K562 (cell line): ENCODE measurements at regions not wholly inside any gene's neighbourhood (a gene's known extent, or its start where the extent isn't known, plus 50 kb on each side); places are given as distances from the start of the nearest gene placed in this dataset.

ENCODE experiments used
- DIDO1 ChIP-seq: fragments of 450-650 bp; IDR thresholded peaks from 2 replicates; pipeline ENCODE4 v1.6.1; 2016; ENCODE audit warnings: low read depth, missing biosample characterization, missing genetic modification characterization
- NEUROD1 ChIP-seq: fragments of 150-350 bp; IDR thresholded peaks from 2 replicates; pipeline ENCODE4 v1.6.1; 2014; ENCODE audit warnings: borderline replicate concordance, low read length, low read depth; ENCODE audit not compliant: partially characterized antibody
- POLR2AphosphoS5 ChIP-seq: IDR thresholded peaks from 2 replicates; pipeline ENCODE4 v1.6.1; 2011; ENCODE audit warnings: mild to moderate bottlenecking, low read depth, low read length, moderate library complexity; ENCODE audit not compliant: control insufficient read depth, insufficient read depth
- RCOR1 ChIP-seq, 2 experiments: IDR thresholded peaks; 2 replicates each; pipeline ENCODE4 v1.6.1; 2012; ENCODE audit warnings: low read depth in 2 of 2, low read length in 2 of 2, borderline replicate concordance in 1 of 2, improper control_type of control experiment in 1 of 2
- ZNF140 ChIP-seq: fragments of 250-450 bp; sonication (Bioruptor Pico); IDR thresholded peaks from 2 replicates; pipeline ENCODE4 v1.8.0; 2021; ENCODE audit warnings: moderate library complexity, mild to moderate bottlenecking, inconsistent platforms
- ZNF57 ChIP-seq: fragments of 450-650 bp; formaldehyde crosslinking; IDR thresholded peaks from 2 replicates; pipeline ENCODE4 v1.4.0; 2020; ENCODE audit warnings: mild to moderate bottlenecking, moderate library complexity
- TF ChIP-seq, protein P1 (sequence below): IDR thresholded peaks from 3 replicates; pipeline ENCODE4 v1.6.1; 2011; ENCODE audit warnings: borderline replicate concordance, mild to moderate bottlenecking, moderate library complexity; ENCODE audit not compliant: insufficient read length; ENCODE audit errors: extremely low read depth
- TF ChIP-seq, protein P2 (sequence below), 3 experiments: IDR thresholded peaks in 2 of 3; conservative IDR thresholded peaks in 1 of 3; 2 replicates each; pipeline ENCODE4 v1.5.1; 2011 to 2012; ENCODE audit warnings: low read length in 3 of 3, mild to moderate bottlenecking in 3 of 3, control low read depth in 2 of 3, improper control_type of control experiment in 1 of 3, inconsistent platforms in 1 of 3, low read depth in 1 of 3, mixed read lengths in 1 of 3, moderate library complexity in 1 of 3; ENCODE audit not compliant: insufficient read depth in 2 of 3
- TF ChIP-seq, protein P3 (sequence below): sonication (generic); formaldehyde crosslinking; IDR thresholded peaks from 2 replicates; pipeline ENCODE4 v1.8.0; 2022; ENCODE audit warnings: mild to moderate bottlenecking, low read depth, missing genetic modification reagents
- TF ChIP-seq, protein P4 (sequence below): sonication (generic); formaldehyde crosslinking; IDR thresholded peaks from 2 replicates; pipeline ENCODE4 v1.8.0; 2022; ENCODE audit warnings: mild to moderate bottlenecking, missing genetic modification reagents
- TF ChIP-seq, protein P5 (sequence below): sonication (generic); formaldehyde crosslinking; IDR thresholded peaks from 2 replicates; pipeline ENCODE4 v1.8.0; 2022; ENCODE audit warnings: mild to moderate bottlenecking, missing genetic modification reagents

DNA sequence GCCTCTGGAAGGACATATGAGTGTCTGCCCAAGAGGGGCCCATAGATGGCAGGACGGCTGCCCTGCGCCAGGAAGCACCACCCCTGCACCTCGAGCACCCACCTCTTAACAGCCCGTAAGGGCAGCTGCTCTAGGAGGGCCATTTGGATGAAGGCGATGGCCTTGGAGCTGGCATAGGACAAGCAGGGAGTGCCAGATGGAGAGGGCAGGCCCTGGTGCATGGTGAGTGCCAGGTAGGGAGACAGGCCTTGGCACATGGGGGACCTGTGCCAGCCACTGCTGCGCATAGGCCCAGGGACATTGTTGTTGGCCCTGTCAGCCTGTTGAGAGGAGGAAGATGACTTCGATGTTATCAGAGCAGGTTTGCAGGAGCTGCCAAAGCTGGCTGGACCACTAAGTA lies 134.2 kb downstream of the SLC25A46 start:
- TF ChIP-seq ZNF140 (CRISPR knock-in tag) (no peak), NEUROD1 (no peak), ZNF57 (CRISPR knock-in tag) (no peak), RCOR1 (IDR thresholded peaks at IDR 0.05; ENCODE audit: borderline replicate concordance in 1 of 2, low read depth in 2 of 2, low read length in 2 of 2) (no peak), POLR2AphosphoS5 (no peak), DIDO1 (tag) (no peak)
- TF ChIP-seq, protein P1, sequence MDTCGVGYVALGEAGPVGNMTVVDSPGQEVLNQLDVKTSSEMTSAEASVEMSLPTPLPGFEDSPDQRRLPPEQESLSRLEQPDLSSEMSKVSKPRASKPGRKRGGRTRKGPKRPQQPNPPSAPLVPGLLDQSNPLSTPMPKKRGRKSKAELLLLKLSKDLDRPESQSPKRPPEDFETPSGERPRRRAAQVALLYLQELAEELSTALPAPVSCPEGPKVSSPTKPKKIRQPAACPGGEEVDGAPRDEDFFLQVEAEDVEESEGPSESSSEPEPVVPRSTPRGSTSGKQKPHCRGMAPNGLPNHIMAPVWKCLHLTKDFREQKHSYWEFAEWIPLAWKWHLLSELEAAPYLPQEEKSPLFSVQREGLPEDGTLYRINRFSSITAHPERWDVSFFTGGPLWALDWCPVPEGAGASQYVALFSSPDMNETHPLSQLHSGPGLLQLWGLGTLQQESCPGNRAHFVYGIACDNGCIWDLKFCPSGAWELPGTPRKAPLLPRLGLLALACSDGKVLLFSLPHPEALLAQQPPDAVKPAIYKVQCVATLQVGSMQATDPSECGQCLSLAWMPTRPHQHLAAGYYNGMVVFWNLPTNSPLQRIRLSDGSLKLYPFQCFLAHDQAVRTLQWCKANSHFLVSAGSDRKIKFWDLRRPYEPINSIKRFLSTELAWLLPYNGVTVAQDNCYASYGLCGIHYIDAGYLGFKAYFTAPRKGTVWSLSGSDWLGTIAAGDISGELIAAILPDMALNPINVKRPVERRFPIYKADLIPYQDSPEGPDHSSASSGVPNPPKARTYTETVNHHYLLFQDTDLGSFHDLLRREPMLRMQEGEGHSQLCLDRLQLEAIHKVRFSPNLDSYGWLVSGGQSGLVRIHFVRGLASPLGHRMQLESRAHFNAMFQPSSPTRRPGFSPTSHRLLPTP = no peak
- TF ChIP-seq, protein P2, sequence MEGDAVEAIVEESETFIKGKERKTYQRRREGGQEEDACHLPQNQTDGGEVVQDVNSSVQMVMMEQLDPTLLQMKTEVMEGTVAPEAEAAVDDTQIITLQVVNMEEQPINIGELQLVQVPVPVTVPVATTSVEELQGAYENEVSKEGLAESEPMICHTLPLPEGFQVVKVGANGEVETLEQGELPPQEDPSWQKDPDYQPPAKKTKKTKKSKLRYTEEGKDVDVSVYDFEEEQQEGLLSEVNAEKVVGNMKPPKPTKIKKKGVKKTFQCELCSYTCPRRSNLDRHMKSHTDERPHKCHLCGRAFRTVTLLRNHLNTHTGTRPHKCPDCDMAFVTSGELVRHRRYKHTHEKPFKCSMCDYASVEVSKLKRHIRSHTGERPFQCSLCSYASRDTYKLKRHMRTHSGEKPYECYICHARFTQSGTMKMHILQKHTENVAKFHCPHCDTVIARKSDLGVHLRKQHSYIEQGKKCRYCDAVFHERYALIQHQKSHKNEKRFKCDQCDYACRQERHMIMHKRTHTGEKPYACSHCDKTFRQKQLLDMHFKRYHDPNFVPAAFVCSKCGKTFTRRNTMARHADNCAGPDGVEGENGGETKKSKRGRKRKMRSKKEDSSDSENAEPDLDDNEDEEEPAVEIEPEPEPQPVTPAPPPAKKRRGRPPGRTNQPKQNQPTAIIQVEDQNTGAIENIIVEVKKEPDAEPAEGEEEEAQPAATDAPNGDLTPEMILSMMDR (IDR thresholded peaks at IDR 0.05 in 2 of 3, conservative IDR thresholded peaks at IDR 0.05 in 1 of 3; ENCODE audit: insufficient read depth in 2 of 3, low read depth in 1 of 3, low read length in 3 of 3) = no peak
- TF ChIP-seq, protein P3, sequence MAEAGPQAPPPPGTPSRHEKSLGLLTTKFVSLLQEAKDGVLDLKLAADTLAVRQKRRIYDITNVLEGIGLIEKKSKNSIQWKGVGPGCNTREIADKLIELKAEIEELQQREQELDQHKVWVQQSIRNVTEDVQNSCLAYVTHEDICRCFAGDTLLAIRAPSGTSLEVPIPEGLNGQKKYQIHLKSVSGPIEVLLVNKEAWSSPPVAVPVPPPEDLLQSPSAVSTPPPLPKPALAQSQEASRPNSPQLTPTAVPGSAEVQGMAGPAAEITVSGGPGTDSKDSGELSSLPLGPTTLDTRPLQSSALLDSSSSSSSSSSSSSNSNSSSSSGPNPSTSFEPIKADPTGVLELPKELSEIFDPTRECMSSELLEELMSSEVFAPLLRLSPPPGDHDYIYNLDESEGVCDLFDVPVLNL (CRISPR knock-in tag) = no peak
- TF ChIP-seq, protein P4, sequence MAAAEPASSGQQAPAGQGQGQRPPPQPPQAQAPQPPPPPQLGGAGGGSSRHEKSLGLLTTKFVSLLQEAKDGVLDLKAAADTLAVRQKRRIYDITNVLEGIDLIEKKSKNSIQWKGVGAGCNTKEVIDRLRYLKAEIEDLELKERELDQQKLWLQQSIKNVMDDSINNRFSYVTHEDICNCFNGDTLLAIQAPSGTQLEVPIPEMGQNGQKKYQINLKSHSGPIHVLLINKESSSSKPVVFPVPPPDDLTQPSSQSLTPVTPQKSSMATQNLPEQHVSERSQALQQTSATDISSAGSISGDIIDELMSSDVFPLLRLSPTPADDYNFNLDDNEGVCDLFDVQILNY (CRISPR knock-in tag) = no peak
- TF ChIP-seq, protein P5, sequence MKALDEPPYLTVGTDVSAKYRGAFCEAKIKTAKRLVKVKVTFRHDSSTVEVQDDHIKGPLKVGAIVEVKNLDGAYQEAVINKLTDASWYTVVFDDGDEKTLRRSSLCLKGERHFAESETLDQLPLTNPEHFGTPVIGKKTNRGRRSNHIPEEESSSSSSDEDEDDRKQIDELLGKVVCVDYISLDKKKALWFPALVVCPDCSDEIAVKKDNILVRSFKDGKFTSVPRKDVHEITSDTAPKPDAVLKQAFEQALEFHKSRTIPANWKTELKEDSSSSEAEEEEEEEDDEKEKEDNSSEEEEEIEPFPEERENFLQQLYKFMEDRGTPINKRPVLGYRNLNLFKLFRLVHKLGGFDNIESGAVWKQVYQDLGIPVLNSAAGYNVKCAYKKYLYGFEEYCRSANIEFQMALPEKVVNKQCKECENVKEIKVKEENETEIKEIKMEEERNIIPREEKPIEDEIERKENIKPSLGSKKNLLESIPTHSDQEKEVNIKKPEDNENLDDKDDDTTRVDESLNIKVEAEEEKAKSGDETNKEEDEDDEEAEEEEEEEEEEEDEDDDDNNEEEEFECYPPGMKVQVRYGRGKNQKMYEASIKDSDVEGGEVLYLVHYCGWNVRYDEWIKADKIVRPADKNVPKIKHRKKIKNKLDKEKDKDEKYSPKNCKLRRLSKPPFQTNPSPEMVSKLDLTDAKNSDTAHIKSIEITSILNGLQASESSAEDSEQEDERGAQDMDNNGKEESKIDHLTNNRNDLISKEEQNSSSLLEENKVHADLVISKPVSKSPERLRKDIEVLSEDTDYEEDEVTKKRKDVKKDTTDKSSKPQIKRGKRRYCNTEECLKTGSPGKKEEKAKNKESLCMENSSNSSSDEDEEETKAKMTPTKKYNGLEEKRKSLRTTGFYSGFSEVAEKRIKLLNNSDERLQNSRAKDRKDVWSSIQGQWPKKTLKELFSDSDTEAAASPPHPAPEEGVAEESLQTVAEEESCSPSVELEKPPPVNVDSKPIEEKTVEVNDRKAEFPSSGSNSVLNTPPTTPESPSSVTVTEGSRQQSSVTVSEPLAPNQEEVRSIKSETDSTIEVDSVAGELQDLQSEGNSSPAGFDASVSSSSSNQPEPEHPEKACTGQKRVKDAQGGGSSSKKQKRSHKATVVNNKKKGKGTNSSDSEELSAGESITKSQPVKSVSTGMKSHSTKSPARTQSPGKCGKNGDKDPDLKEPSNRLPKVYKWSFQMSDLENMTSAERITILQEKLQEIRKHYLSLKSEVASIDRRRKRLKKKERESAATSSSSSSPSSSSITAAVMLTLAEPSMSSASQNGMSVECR (CRISPR knock-in tag) = no peak
